ENCODE measurements at regions not wholly inside any gene's neighbourhood (a gene's known extent, or its start where the extent isn't known, plus 50 kb on each side); places are given as distances from the start of the nearest gene placed in this dataset.

GRCh38 chr4:185966549-185966948 lies 102.4 kb upstream of the TLR3 start:
- no peak for TF ChIP-seq CTCF (conservative IDR thresholded peaks at IDR 0.05; ENCODE audit: low read depth, low read length)
- TF ChIP-seq EZH2 (IDR thresholded peaks at IDR 0.05; ENCODE audit: low read length, unreplicated experiment) = no peak

Measured in PC-3 (cell line).